Lung (tissue), 11 donors: ENCODE measurements at regions not wholly inside any gene's neighbourhood (a gene's known extent, or its start where the extent isn't known, plus 50 kb on each side); places are given as distances from the start of the nearest gene placed in this dataset.
"Not testable (repeated sequence)": the region's sequence is repeated elsewhere in the genome, so short reads cannot be mapped to it uniquely, and the experiment has no call there.

ENCODE experiments used
- ATAC-seq: fragments of 200-7000 bp; cut with Tn5 transposase; one replicate; pipeline ENCODE4 v1.9.1; 2020; ENCODE audit warnings: moderate number of reproducible peaks; ENCODE audit not compliant: insufficient read depth, low FRiP score
- DNase-seq, 3 donors: peaks; one replicate each; pipeline ENCODE4 v3.0.0-alpha.2; 2013 to 2017
- H3K27ac ChIP-seq, 2 donors: one replicate each; pipeline ENCODE4 v1.5.1; 2013; ENCODE audit warnings: mild to moderate bottlenecking in 2 of 2, moderate library complexity in 2 of 2, control low read depth in 1 of 2, inconsistent platforms in 1 of 2, low read depth in 1 of 2, low read length in 1 of 2
- H3K27me3 ChIP-seq, 3 donors: one replicate each; pipeline ENCODE4 v1.5.1; 2013; ENCODE audit warnings: low read length in 2 of 3; ENCODE audit not compliant: control insufficient read depth in 3 of 3, insufficient read depth in 3 of 3
- H3K36me3 ChIP-seq, 4 donors: one replicate each; pipeline ENCODE4 v1.5.1; 2013; ENCODE audit warnings: low read length in 4 of 4, mild to moderate bottlenecking in 1 of 4, moderate library complexity in 1 of 4; ENCODE audit not compliant: control insufficient read depth in 4 of 4, insufficient read depth in 4 of 4
- H3K4me1 ChIP-seq, 5 donors: one replicate each; pipeline ENCODE4 v1.5.1; 2013; ENCODE audit warnings: low read length in 5 of 5, mild to moderate bottlenecking in 2 of 5, moderate library complexity in 1 of 5; ENCODE audit not compliant: control insufficient read depth in 5 of 5, insufficient read depth in 5 of 5
- H3K4me3 ChIP-seq: one replicate; pipeline ENCODE4 v1.5.1; 2013; ENCODE audit warnings: mild to moderate bottlenecking, control low read depth, moderate library complexity
- H3K9ac ChIP-seq, 2 donors: one replicate each; pipeline ENCODE4 v1.5.1; 2013; ENCODE audit warnings: low read length in 2 of 2, control low read depth in 1 of 2; ENCODE audit not compliant: insufficient read depth in 1 of 2
- H3K9me3 ChIP-seq, 4 donors: one replicate each; pipeline ENCODE4 v1.5.1; 2013; ENCODE audit warnings: low read length in 3 of 4, mild to moderate bottlenecking in 1 of 4, moderate library complexity in 1 of 4; ENCODE audit not compliant: control insufficient read depth in 4 of 4, insufficient read depth in 3 of 4
- WGBS, 2 donors: extraction: QIAGEN DNeasy Blood & Tissue Kit; methylation state at CpG; one replicate each; pipeline ENCODE4 v1.1.7; 2013; 5-methylcytosine and 5-hydroxymethylcytosine counted together
- TF ChIP-seq, protein P1 (sequence below): IDR thresholded peaks from 2 replicates; pipeline ENCODE4 v1.5.1; 2012; ENCODE audit warnings: mild to moderate bottlenecking; ENCODE audit errors: control extremely low read depth, extremely low read depth
- donor health status: control.
- donor health status: control.
- donor health status: Bipolar disorder and iron deficiency.
- donor health status: healthy.
- donor health status: DM: yes; HTN: yes; CAD: no.

DNA sequence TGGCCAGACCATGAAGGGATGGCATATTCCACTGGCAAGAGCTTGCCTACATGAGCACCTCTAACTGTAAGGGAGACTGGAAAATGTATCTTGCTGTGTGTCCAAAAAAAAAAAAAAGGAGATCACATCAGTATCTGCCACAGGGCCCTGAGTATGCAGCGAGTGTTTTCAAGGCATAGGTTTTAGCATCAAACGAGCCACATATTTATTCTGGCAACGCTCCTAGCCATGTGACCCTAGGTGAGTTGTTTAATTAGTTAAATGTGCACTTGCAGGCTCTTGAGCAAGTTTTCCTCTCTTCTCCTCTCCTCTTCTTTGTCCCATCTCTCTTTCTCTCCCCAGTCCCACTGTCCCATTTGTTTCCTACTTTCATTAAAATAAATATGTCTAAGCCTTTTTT is 428.7 kb upstream of the AKR1E2 start:
- H3K36me3 ChIP-seq, result no peaks in the 10 kb centered on the region
- no peaks in the 10 kb centered on the region for H3K27me3 ChIP-seq
- WGBS, 2 donors, result 79 to 86% methylated on average over 3 of the region's 3 CpGs
- peaks cover 0 to 8% (median 0%) of the 10 kb centered on the region in 5 donors for H3K4me1 ChIP-seq
- H3K9me3 ChIP-seq, result no peaks in the 10 kb centered on the region
- H3K9ac ChIP-seq, result no peak overlapping the region
- no peak overlapping the region for H3K4me3 ChIP-seq
- ATAC-seq (no peak), DNase-seq (no peak)
- H3K27ac ChIP-seq, result no peak overlapping the region
- TF ChIP-seq, protein P1, sequence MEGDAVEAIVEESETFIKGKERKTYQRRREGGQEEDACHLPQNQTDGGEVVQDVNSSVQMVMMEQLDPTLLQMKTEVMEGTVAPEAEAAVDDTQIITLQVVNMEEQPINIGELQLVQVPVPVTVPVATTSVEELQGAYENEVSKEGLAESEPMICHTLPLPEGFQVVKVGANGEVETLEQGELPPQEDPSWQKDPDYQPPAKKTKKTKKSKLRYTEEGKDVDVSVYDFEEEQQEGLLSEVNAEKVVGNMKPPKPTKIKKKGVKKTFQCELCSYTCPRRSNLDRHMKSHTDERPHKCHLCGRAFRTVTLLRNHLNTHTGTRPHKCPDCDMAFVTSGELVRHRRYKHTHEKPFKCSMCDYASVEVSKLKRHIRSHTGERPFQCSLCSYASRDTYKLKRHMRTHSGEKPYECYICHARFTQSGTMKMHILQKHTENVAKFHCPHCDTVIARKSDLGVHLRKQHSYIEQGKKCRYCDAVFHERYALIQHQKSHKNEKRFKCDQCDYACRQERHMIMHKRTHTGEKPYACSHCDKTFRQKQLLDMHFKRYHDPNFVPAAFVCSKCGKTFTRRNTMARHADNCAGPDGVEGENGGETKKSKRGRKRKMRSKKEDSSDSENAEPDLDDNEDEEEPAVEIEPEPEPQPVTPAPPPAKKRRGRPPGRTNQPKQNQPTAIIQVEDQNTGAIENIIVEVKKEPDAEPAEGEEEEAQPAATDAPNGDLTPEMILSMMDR, result no peak

DNA sequence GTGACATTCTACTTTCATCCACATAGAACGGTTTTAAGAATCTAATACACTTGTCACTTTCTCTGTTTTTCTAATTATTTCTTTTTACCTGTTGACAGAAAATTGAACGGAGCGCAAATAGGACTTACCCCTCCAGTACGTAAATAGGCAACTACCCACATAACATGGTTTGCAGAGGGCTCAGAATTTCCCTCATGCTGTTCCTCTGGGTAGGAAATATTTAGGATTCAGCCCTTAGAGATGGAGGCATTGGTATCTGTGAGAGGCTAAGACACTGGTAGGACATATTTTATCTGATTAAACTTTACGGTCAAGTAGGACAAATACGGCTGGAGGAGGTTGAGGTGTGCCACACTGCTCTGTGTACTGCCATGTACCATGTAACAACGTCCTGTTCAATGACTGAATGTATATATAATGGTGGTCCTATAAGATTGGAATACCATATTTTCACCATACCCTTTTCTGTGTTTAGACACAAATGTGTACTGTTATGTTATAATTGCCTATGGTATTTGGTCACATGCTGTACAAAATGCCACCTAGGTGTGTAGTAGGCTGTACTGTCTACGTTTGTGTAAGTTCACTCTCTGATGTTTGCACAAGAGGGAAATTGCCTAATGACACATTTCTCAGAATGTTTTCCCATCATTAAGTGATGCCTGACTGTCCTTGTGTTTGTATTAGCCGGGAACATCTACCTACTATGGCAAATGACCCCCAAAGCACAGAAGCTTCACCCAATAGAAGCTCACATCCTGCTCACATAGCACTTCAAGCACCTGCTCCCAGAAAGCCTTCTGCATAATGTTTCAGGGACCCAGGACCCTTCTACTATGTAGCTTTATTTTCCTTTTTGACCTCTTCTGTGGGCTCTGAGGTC is 429.4 kb upstream of the AKR1E2 start:
- Histone ChIP-seq H3K27me3 (no peaks in the 10 kb centered on the region), H3K9ac (no peak overlapping the region), H3K9me3 (no peaks in the 10 kb centered on the region), H3K27ac (no peak overlapping the region), H3K36me3 (no peaks in the 10 kb centered on the region), H3K4me3 (no peak overlapping the region), H3K4me1 (peaks cover 0 to 8% (median 0%) of the 10 kb centered on the region in 5 donors)
- ATAC-seq, result no peak
- no peak for DNase-seq
- TF ChIP-seq, protein P1, result no peak
- 87 to 92% methylated on average over 9 of the region's 9 CpGs for WGBS, 2 donors

DNA sequence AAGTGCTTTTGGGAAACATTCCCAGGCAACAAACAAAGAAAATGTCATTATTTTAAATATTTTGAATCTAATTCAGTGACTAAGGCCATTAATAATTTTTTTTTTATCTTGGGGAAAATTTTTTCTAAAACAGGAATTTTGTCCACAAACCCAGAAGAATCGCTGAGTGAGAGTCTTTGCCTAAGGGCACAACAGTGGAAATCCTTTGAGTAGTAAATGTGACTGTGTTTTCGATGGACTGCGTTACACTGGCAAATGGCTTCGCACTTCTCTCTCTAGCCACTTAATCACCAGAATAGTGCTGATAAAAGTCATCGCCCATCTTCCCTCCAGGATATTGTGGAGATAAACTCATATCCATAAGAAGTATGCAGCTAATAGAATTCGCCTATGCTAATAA is 430.3 kb upstream of the AKR1E2 start:
- H3K9ac ChIP-seq, result peak overlapping the region in 1 of 2 donors; percentile 0
- no peaks in the 10 kb centered on the region for H3K36me3 ChIP-seq
- H3K9me3 ChIP-seq, result no peaks in the 10 kb centered on the region
- ATAC-seq, result no peak
- peaks cover 0 to 8% (median 0%) of the 10 kb centered on the region in 5 donors for H3K4me1 ChIP-seq
- H3K4me3 ChIP-seq, result no peak overlapping the region
- H3K27me3 ChIP-seq, result no peaks in the 10 kb centered on the region
- WGBS, 2 donors, result 95 to 97% methylated on average over 6 of the region's 6 CpGs
- no peak overlapping the region for H3K27ac ChIP-seq
- no peak for DNase-seq
- TF ChIP-seq, protein P1, result no peak

DNA sequence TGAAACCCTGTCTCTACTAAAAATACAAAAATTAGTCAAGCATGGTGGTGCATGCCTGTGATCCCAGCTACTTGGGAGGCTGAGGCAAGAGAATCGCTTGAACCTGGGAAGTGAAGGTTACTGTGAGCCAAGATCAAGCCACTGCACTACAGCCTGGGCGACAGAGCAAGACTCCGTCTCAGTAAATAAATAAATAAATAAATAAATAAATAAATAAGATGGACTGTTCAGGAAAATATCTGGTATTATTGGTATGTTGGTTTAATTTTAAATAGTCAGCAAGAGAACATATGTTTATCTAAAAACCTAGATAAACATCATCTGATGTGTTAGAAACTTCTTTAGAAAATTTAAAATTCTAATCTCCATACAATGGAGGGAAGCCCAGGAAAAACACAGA is 431.6 kb upstream of the AKR1E2 start:
- not testable (repeated sequence) for ATAC-seq

More for the DNA sequence above, 431.6 kb upstream of the AKR1E2 start:
- H3K4me1 ChIP-seq, H3K36me3 ChIP-seq, H3K27ac ChIP-seq, H3K9me3 ChIP-seq, H3K4me3 ChIP-seq, H3K27me3 ChIP-seq, DNase-seq, H3K9ac ChIP-seq: not testable (repeated sequence)
- 97 to 99% methylated on average over 3 of the region's 3 CpGs for WGBS, 2 donors
